ENCODE measurements at regions not wholly inside any gene's neighbourhood (a gene's known extent, or its start where the extent isn't known, plus 50 kb on each side); places are given as distances from the start of the nearest gene placed in this dataset.

DNA sequence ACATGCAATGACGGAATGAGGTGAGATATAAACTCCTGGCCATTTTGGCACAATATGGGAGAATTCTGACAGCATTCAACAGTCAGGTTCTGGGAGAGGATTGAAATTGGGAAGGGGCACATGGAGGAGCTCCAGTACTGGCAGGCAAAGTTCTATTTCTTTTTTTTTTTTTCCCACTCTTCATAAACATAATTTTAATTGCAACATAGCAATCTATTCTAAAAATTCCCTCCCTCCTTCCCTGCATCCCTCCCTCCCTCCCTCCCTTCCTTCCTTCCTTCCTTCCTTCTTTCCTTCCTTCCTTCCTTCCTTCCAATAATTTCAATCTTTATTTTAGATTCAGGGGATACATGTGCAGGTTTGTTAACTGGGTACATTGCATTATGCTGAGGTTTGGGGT is 93.2 kb downstream of the PTCSC3 start:
- DNase-seq, result no peak

DNA sequence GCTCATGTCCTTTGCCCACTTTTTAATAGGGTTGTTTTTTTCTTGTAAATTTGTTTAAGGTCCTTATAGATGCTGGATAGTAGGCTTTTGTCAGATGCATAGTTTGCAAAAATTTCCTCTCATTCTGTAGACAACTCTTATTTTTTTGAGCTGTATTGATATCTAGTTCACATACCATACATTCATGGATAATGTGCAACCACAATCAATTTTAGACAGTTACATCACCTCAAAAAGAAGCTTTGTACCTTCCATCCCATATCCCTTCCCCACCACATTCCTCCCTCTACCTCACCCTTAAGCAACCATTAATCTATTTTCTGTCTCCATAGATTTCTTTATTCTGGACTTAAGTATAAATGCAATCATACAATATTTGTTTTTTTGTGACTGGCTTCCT is 98.4 kb downstream of the PTCSC3 start:
- no peak for DNase-seq

DNA sequence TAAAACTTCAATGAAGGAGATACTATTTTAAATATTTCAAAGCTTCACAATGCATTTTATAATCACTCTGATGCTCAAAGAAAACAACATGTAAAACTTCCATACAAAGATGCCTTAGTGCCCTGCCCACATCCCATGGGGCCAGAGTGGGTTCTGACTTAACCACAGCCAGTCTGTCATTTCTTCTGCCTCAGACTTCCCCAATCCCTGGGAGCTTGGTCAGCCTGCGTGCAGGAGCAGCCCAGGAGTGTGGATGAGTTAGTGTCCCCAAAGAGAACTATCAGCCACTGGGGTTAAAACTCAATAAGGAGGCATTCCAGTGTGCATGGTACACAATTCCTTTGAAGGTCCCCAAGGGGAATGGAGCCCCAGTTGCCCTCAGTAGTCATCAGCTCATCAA is 100.3 kb downstream of the PTCSC3 start:
- no peak for DNase-seq

DNA sequence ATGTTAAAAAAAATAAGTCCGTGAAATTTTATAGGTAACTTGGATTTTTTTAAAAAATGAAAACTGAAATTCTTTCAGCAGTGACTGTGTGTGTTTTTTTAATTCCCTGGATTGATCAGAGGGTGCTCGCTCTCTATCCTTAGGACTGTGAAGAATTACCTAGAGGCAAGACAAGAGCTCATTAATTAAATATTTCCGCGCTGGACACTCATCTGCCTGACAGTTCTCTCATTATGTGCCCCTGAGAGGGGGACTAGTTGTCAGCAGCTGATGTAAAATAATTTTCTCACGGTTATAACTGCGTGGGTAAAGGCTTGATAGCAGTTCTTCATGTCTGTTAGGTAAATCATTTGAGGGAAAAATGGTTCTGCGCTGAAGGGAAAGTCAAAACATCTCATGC is 101.3 kb downstream of the PTCSC3 start:
- DNase-seq, result no peak

DNA sequence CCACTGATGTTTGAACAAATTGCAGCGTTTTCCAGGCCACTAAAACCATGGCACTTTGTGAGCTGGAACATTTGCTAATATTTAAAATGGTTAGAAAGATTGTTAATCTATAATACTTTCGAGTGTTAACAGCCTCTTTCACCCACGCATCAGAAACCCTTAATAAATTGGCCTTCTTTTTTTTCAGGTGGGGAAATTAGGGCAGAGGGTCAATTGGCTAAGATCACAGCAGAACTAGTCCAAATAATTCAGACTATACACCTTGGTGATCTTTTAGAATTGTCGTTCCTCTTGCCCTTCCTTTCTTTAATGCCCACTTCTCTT is 105.8 kb downstream of the PTCSC3 start:
- DNase-seq, result no peak

DNA sequence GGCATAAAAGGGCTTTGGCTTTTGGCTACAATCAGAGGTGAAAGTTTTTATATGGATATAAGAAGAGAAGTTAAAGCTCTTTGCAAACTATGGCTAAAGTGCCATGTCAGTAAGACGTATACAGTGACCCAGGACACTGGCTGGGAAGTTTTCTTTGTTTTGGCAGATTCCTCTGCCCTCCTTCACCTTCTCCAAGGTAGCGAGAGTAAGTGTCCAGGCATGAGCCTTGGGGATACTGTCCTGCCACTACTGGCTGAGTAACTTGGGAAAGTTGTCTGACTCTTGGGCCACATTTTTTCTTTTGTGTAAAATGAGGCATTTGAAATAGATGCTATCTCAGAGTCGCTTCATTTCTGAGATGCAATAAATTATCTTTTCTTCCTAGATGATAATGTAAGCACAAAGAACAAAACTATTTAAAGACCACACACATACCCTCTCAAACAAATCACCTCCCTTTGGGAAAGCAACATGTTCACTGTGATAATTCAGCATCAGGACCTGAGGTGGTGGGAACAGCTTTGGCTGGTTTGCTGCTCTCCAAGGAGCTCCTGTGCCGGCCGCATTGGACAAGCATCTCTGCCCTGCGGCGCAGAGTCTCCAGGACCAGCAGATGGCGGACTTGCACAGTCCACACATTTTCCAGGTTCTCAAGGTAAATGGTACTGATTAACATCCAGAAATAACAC is 106.3 kb downstream of the PTCSC3 start:
- DNase-seq, result peak; percentile 68

DNA sequence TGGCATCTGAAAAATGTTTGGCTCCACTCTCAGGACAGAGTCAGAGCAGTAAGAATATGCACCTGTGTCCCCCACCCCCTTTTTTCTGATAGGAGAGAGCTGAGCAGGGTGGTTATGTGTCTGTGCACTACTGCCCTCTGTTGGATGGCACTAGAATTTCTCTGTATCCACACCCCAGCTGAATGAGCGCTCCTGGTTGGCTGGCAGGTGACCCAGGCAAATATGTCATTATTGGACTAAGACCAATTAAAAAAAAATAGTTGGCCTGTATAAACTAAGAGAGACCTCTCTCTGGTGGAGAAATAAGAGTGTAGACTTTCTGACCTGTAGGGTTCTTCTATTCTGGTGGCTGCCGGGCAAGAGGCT is 107.0 kb downstream of the PTCSC3 start:
- DNase-seq, result no peak

DNA sequence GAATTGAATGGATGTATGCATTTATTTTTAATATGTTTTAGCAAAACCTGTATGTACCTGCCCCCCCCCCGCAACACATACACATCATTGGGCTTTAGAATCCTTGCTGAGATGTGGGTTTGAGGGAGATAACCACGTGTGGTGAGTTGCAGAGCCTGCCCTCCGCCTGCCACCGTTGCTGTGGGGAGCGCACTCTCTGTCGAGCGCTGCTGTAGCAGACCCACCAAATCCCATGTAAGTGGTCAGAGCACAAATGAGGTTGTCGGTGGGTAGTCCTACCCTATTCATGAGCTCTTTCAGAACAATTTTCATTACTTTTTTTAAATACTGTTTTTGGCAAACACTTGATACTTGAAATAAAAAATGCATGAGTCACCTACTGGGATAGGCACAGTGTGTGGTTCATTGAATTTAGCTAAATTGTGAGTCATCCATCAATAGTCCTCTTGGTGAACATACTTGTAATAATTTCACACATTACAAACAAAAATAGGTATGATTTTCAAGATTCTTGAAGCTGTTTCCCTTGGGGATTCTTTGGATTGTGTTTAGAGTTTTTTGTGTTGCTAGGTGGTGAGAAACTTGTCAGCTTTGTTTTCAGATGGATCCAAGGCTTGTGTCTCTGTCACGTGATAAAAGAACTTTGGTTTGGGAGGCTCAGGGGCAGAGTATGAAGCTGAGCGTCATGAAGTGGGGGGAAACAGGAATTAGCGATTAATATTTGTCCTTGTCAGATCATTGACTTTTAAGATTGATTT is 107.6 kb downstream of the PTCSC3 start:
- no peak for DNase-seq

DNA sequence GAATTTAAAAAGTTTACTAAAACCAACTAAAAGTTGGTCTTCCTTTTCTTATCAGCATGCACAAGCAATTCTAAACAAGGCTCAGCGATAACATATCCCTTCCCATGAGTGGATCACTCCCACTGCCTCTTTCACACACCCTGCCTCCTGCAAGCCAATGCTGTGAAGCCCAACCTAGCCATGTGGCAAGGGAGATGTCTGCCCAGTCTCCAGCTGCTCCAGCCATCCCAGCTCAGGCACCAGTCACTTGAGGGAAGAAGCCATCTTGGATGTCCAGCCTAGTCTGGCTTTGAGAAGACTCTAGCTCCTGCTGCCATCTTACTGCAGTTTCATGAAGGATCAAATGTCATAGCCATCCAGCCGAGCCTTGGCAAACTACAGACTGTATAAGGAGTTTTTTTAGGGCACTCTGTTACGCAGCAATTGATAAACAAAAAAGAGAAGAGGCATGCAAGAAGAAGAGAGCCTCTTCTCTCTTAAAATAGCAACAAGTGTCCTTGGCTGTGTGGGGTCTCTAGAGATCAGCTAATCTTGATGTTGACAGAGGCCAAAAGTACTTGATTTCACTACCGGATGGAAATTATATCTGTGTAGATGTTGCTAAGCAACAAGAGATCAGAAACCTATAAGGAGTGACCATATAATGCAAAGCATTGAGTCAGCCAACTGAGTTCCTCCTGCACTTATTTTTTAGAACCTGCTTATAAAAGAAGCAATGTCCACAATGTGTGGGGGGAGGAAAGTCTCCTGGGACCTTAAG is 108.9 kb downstream of the PTCSC3 start:
- no peak for DNase-seq

DNA sequence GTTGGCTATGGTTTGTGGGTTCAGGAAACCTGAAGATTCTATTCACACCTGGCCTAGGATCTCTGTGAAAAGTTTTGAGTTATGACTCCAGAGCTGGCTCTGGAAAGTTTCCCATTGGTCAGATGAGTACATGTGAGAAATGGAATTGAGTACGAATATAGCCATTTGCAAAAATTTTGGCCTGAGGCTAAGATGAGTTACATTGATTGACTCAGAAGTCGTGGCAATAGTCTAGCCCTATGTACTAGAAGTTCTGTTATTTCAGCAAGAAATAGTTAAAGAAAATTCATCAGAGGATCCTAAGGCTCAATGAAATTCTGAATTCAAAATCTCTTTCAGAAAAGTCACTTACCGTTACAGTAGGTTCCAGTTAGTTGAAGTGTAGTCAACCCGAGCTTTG is 109.9 kb downstream of the PTCSC3 start:
- DNase-seq, result no peak

DNA sequence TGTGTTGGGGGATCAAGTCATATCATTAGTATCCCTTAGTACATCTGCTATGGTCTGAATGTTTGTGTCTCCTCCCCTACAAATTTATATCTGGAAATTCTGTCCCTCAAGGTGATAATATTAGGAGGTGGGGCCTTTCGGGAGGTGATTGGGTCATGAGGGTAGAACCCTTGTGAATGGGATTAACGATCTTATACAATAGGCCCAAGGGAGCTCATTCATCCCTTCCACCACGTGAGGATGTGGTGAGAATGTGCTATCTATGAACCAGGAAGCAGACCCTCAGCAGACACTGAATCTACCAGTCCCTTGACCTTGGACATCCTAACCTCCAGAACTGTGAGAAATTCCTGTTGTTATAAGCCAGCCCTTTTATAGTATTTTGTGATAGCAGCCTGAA is 110.7 kb downstream of the PTCSC3 start:
- DNase-seq, result no peak

DNA sequence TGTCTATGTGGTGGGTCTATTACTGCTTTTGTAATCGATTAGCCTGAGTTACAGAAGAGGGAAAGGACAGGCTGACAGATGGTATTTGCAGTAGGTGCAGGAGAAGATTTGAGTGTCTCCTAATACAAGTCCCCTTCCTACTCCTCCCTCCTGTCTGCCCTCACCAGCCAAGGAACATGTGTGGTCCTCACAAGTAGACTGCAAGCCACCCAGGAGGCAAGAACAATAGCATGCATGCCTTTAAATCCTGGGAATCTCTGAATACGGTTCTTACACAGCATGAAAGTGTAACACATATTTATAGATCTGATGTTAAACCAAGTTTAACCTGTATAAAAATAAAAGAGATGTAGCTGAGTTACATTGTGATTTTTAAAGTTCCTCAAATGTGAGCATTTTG is 117.0 kb downstream of the PTCSC3 start:
- no peak for DNase-seq

DNA sequence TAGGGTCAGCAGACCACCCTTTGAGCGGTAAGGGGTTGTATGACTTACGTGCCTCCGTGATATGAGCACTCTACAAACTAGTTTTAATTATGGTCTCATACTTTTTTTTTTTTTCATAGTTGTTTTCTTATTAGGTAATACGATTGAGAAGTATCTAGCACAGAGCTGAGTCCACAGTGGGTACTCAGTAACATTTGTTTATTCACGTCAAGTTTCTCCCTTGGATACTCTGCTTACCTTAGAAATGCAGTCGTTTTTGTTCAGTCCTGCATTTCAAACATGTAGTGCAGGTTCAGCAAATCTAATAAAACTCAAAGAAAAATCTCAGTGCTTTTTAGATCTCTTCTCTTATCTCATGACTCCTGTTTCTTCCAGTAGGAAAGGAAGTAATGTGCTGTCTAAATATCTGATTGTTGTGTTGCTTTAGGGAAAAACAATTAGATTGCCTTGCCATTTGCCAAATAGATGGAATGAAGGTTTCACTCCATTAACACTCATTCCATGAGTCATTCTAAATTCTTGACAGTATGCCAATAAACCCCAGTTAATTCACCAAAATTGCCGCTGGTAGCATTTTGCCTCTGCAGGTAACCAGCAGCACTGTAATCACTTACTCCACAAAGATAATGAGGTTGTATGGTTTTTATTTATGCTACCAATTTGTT is 118.9 kb downstream of the PTCSC3 start:
- DNase-seq, result no peak

DNA sequence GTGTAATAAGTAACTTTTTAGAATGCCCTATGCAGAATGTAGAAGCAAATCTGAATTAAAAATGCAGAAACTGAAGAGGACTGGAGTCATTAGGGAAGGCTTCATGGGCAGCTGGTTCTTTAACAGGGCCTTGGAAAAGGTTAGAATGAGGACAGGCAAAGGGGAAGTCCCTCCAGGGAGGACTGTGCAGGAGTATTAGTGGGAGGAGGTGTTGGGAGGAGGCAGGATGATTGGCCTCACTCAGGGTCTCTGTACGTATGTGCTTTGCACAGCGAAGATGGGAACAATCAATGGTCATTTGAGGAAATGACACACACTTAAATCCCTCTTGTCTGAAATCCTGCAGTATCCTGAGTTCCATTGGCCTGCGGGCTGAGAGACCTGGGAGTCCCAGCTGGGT is 119.7 kb downstream of the PTCSC3 start:
- no peak for DNase-seq

DNA sequence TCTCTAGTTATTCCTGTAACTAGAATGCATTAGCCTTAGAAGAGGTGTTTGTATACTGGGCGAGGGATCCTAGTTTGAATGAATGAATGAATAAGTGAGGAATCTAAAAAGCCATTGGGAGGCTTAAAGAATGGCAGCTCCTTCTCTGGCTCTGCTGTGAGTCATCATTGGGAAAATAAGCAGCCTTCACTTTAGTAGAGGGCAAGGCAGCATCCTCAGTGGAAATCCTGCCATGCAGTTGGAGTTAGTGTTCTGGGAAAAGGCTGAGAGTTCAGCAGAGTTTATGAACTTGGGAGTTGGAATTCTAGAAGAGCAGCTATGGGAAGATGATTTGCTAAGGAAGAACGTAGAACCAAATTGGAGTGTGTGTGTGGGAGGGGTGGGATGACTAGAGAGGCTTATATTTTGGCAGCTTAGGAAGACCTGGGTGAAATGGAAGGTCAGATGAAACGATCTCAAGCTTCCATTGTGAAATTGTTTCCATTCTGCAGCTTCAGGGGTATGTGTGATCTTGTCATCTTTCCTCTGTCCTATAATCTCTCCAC is 120.8 kb downstream of the PTCSC3 start:
- DNase-seq, result no peak

DNA sequence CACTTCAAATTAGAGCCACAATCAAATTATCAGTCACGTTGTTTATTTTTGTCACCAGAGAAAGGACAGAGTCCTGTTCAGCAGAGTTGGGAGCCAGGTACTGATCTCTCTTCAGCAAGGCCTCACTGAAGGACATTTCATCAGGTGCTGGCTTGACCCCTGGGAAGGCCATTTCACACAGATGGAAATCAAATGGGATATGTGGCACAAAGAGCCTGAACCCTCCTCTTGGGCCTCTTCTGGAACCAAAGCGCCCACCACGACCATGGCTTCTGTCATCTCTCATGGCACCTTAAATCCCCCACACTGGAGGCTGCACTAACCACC is 121.5 kb downstream of the PTCSC3 start:
- DNase-seq, result no peak

DNA sequence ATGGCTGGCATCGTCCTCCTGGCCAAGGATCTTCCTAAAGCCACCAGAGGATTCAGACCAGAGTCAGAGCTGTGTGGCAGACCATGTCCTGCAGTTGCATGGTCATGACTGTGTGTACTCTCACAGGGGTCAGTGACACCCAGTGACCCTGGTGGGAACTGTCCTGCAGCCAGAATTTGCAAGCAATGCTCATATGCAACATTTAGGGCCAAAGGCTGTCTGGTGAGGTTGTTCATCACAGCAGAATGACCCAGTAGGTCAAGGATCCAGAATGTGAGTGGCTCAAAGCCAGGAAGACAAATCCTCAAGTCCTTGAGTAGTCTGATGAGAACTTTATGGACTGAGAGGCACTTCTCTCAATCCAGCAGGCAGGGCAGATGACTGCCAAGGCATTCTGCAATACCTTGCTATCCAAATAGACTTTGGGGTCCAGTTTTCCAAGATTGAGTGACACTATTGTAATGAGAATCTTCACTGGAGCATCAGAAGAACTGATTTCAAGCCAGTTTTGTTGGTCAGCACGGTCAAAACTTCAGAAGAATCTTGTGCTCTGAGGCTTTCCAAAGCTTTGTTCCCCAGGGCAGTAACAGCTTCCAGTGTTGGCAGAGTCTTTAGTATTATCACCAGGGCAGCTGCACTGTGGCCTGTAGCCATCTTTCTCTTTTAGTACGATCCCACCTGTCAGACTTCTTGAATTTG is 122.0 kb downstream of the PTCSC3 start:
- no peak for DNase-seq

DNA sequence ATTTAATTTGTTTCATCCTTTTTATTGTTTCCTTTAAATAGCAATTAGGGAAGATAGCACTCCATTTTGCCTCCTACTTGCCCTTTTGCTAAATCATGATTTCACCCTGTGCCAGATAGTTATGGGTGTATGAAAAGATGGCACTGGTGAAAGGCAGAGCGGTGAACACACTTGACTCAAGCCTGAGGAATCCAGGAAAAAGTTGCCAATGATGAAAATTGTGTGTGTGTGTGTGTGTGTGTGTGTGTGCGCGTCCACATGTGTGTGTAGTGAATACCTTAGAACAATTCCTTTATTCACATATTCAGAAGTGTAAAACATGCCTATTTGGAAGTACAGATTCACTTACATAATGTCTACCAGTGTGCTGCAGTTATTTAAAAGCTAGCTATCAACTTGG is 123.8 kb downstream of the PTCSC3 start:
- DNase-seq, result no peak

DNA sequence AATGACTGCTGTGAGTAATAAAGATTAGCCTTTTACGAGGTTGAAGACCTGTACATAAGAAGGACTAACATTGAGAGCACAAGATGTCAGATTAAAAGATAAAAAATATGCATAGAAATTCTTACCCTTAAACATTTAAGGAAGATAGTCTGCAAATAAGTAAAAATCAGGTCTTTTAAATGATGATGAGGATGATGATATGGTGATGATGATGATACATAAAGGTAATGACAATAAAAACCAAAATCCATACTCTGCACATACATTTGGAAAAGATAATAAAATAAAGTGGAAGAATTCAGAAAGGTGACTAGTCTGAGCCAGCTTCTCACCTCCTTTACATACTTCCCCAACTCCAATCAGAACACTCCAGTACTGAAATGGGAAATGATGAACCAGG is 124.5 kb downstream of the PTCSC3 start:
- no peak for DNase-seq

DNA sequence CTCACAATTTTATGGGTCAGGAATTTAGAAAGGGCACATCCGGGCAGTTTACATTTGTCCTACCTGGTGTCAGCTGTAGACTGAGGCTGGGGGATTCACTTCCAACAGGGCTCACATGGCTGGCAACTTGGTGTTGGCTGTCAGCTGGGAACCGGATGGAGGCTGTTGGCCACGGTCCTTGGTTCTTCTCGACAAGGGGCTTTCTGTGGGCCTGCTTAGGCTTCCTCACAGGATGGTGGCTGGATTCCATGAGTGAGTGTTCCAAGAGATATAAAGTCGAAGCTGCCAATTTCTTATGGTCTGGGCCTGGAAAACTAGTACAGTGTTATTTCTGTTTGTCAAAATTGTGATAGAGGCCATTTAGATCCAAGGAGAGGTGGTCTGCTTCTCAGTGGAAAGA is 127.9 kb downstream of the PTCSC3 start:
- no peak for DNase-seq

DNA sequence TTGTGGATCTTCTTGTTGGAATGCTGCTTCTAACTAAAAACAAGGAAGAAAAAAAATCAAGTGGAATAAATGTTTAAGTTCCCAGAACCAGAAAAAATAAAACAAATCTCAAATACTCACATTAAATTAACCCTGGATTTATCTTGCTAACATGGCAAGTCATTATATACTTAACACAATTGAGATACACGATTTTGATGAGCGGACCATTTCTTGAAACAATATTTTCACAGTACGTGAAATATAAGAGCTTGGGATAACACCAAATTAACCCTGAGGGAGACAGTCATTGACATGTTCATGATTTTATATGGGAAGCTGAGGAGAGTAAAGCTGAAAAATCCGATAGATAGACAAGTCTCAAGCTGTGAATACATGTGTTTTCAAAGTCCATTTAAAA is 128.6 kb downstream of the PTCSC3 start:
- no peak for DNase-seq

DNA sequence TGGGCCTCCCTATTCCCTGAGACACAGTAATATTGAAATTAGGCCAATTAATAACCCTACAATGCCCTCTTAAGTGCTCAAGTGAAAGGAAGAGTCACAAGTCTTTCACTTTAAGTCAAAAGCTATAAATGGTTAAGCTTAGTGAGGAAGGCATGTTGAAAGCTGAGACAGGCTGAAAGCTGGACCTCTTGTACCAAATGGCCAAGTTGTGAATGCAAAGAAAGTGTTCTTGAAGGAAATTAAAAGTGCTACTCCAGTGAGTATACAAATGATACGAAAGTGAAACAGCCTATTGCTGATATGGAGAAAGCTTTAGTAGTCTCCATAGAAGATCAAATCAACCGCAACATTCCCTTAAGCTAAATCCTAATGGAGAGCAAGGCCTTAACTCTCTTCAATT is 140.8 kb downstream of the PTCSC3 start:
- DNase-seq, result no peak

DNA sequence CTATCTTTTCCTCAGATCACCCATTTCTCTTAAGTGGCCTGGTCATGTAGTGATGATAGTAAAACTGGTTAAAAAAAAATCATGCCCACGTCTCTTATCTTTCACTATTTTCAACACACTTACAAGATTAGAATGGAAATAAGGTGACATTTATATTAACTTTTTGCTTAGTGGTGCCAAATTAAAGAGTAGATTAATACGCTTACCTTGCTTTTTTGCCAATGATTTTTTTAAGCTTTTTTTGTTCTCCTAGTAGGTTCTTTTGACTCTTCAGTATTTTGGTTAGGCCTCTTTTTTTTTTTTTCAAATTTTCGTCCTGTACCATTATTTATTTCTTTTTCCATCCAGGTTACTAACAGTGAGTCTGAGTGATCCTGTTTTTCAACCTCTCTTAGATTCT is 147.9 kb downstream of the PTCSC3 start:
- no peak for DNase-seq
